ENCODE measurements at regions not wholly inside any gene's neighbourhood (a gene's known extent, or its start where the extent isn't known, plus 50 kb on each side); places are given as distances from the start of the nearest gene placed in this dataset.

DNA sequence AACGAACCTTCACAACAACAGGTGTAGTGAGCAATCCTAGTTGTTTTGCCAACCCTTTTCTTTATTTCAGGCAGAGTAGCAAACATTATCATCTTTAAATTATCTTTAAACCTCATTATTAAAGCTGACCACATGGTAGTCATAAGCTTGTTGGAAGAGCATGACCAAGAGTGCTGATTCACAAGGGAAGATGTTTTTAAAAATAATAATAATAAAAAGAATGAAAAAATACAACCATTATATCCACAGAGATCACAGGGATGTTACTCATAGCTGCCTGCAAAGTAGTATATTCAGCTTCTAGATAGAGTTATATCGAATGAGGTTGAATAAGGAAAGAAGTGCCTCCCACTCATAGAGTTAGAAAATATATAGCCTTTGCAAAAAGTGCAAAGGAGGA, 101.0 kb upstream of the FLRT2 start:
- Histone ChIP-seq H3K27me3 (no peaks in the 10 kb centered on the region), H3K4me1 (no peaks in the 10 kb centered on the region), H3K36me3 (no peaks in the 10 kb centered on the region), H3K9me3 (no peaks in the 10 kb centered on the region), H3K4me3 (no peak overlapping the region), H3K27ac (no peak overlapping the region)
- in situ Hi-C loops (cut with MboI; ENCODE audit: low pct_ligation_motif_present in 1 of 4, low pct_unique_long_range_greater_than_20kb in 1 of 4, low sequenced_read_pairs in 3 of 4), result no loop called here
- intact Hi-C loops (cut with DNase I; ENCODE audit: low total_unique reads), result no loop called here
- TF ChIP-seq, protein P1, sequence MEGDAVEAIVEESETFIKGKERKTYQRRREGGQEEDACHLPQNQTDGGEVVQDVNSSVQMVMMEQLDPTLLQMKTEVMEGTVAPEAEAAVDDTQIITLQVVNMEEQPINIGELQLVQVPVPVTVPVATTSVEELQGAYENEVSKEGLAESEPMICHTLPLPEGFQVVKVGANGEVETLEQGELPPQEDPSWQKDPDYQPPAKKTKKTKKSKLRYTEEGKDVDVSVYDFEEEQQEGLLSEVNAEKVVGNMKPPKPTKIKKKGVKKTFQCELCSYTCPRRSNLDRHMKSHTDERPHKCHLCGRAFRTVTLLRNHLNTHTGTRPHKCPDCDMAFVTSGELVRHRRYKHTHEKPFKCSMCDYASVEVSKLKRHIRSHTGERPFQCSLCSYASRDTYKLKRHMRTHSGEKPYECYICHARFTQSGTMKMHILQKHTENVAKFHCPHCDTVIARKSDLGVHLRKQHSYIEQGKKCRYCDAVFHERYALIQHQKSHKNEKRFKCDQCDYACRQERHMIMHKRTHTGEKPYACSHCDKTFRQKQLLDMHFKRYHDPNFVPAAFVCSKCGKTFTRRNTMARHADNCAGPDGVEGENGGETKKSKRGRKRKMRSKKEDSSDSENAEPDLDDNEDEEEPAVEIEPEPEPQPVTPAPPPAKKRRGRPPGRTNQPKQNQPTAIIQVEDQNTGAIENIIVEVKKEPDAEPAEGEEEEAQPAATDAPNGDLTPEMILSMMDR (IDR thresholded peaks at IDR 0.05), result no peak
- TF ChIP-seq EP300 (IDR thresholded peaks at IDR 0.05; ENCODE audit: low read depth) (no peak), POLR2A (IDR thresholded peaks at IDR 0.05) (no peak), POLR2AphosphoS5 (IDR thresholded peaks at IDR 0.05) (no peak)
- WGBS, 2 donors (ENCODE audit: low coverage in 1 of 2), result 69 to 71% methylated on average over 2 of the region's 2 CpGs
- no peak for DNase-seq

- Histone ChIP-seq H3K36me3 (no peaks in the 10 kb centered on the region), H3K27ac (no peak overlapping the region), H3K27me3 (no peaks in the 10 kb centered on the region), H3K4me3 (no peak overlapping the region), H3K9me3 (no peaks in the 10 kb centered on the region), H3K4me1 (no peaks in the 10 kb centered on the region)
- TF ChIP-seq, protein P1 (IDR thresholded peaks at IDR 0.05), result no peak
- TF ChIP-seq POLR2A (IDR thresholded peaks at IDR 0.05) (no peak), EP300 (IDR thresholded peaks at IDR 0.05; ENCODE audit: low read depth) (no peak), POLR2AphosphoS5 (IDR thresholded peaks at IDR 0.05) (no peak)
- DNase-seq, result no peak
- intact Hi-C loops (cut with DNase I; ENCODE audit: low total_unique reads) (no loop called here), in situ Hi-C loops (cut with MboI; ENCODE audit: low pct_ligation_motif_present in 1 of 4, low pct_unique_long_range_greater_than_20kb in 1 of 4, low sequenced_read_pairs in 3 of 4) (no loop called here)
- WGBS, 2 donors (ENCODE audit: low coverage in 1 of 2), result 90 to 94% methylated on average over 1 of the region's 1 CpG
Observed at GRCh38 chr14:85437148-85437547, 92.8 kb upstream of the FLRT2 start.

- Histone ChIP-seq H3K4me1 (no peaks in the 10 kb centered on the region), H3K9me3 (no peaks in the 10 kb centered on the region), H3K36me3 (no peaks in the 10 kb centered on the region), H3K27ac (no peak overlapping the region), H3K27me3 (no peaks in the 10 kb centered on the region), H3K4me3 (no peak overlapping the region)
- TF ChIP-seq EP300 (IDR thresholded peaks at IDR 0.05; ENCODE audit: low read depth) (no peak), POLR2A (IDR thresholded peaks at IDR 0.05) (no peak), POLR2AphosphoS5 (IDR thresholded peaks at IDR 0.05) (no peak)
- TF ChIP-seq, protein P1 (IDR thresholded peaks at IDR 0.05), result no peak
- DNase-seq, result no peak
- in situ Hi-C loops (cut with MboI; ENCODE audit: low pct_ligation_motif_present in 1 of 4, low pct_unique_long_range_greater_than_20kb in 1 of 4, low sequenced_read_pairs in 3 of 4), result no loop called here
- intact Hi-C loops (cut with DNase I; ENCODE audit: low total_unique reads), result no loop called here
- 80 to 92% methylated on average over 1 to 13 of the region's 13 CpGs for WGBS, 2 donors (ENCODE audit: low coverage in 1 of 2)
Observed at GRCh38 chr14:85438001-85438400, 91.9 kb upstream of the FLRT2 start.

DNA sequence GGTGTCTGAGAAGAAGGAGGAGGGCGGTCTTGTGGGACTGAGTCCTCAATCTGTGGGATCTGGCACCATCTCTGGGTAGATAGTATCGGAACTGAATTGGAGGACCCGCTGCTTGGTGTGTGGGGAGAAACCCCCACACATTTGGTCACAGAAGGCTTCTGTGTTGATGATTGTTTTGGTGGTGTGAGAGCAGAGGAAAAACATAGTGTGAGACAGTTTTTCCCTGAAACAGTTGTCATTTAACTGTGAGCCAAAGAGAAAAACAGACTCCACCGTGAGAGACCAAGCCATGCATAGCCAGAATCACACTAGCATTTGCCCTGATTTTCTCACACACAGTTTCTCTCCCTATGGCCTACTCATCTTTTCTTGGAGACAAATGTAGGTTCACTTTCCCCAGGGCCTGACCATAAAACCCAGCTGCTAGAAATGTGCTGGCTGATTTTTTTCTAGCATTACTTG, 91.4 kb upstream of the FLRT2 start:
- no peak for DNase-seq

More for the DNA sequence above, 91.4 kb upstream of the FLRT2 start:
- intact Hi-C loops (cut with DNase I; ENCODE audit: low total_unique reads), result no loop called here
- H3K4me3 ChIP-seq, result no peak overlapping the region
- 88 to 100% methylated on average over 1 to 4 of the region's 4 CpGs for WGBS, 2 donors (ENCODE audit: low coverage in 1 of 2)
- TF ChIP-seq EP300 (IDR thresholded peaks at IDR 0.05; ENCODE audit: low read depth), result no peak
- TF ChIP-seq POLR2A (IDR thresholded peaks at IDR 0.05), result no peak
- no peak for TF ChIP-seq POLR2AphosphoS5 (IDR thresholded peaks at IDR 0.05)
- TF ChIP-seq, protein P1 (IDR thresholded peaks at IDR 0.05), result no peak
- in situ Hi-C loops (cut with MboI; ENCODE audit: low pct_ligation_motif_present in 1 of 4, low pct_unique_long_range_greater_than_20kb in 1 of 4, low sequenced_read_pairs in 3 of 4), result no loop called here
- H3K4me1 ChIP-seq, result no peaks in the 10 kb centered on the region
- H3K36me3 ChIP-seq, result no peaks in the 10 kb centered on the region
- no peaks in the 10 kb centered on the region for H3K9me3 ChIP-seq
- H3K27ac ChIP-seq, result no peak overlapping the region
- no peaks in the 10 kb centered on the region for H3K27me3 ChIP-seq

Data from transverse colon (tissue), 4 donors.